NOMO-1 treated with dmso at 0.1 percent for 144 hours (cell line): ENCODE measurements at regions not wholly inside any gene's neighbourhood (a gene's known extent, or its start where the extent isn't known, plus 50 kb on each side); places are given as distances from the start of the nearest gene placed in this dataset.

Experiments used
- DNase-seq: peaks from one replicate; lab custom pipeline; 2025; ENCODE audit not compliant: unreplicated experiment; lab: John Stamatoyannopoulos, UW

- no peak for DNase-seq
Observed at GRCh38 chr9:38315085-38315595, 77.4 kb upstream of the ALDH1B1 start.

- no peak for DNase-seq
Observed at GRCh38 chr9:38313421-38313820, 79.1 kb upstream of the ALDH1B1 start.

- DNase-seq: no peak
Observed at GRCh38 chr9:38312406-38312805, 80.1 kb upstream of the ALDH1B1 start.

GRCh38 chr9:38311382-38312270 lies 80.9 kb upstream of the ALDH1B1 start:
- DNase-seq: no peak

- no peak for DNase-seq
Observed at GRCh38 chr9:38309324-38310195, 82.9 kb upstream of the ALDH1B1 start.

GRCh38 chr9:38308136-38308535 lies 84.4 kb upstream of the ALDH1B1 start:
- no peak for DNase-seq

- no peak for DNase-seq
Observed at GRCh38 chr9:38306899-38307298, 85.6 kb upstream of the ALDH1B1 start.

GRCh38 chr9:38305582-38305981 lies 86.9 kb upstream of the ALDH1B1 start:
- DNase-seq: no peak

GRCh38 chr9:38301376-38302106 lies 91.0 kb upstream of the ALDH1B1 start:
- DNase-seq: no peak

GRCh38 chr9:38299856-38300255 lies 92.6 kb upstream of the ALDH1B1 start:
- no peak for DNase-seq

GRCh38 chr9:38298904-38299303 lies 93.6 kb upstream of the ALDH1B1 start:
- no peak for DNase-seq

GRCh38 chr9:38298503-38298902 lies 94.0 kb upstream of the ALDH1B1 start:
- no peak for DNase-seq

GRCh38 chr9:38296807-38297206 lies 95.7 kb upstream of the ALDH1B1 start:
- DNase-seq: no peak

- no peak for DNase-seq
Observed at GRCh38 chr9:38295764-38296163, 96.7 kb upstream of the ALDH1B1 start.

- DNase-seq: no peak
Observed at GRCh38 chr9:38294220-38294960, 98.1 kb upstream of the ALDH1B1 start.

- no peak for DNase-seq
Observed at GRCh38 chr9:38293022-38293421, 99.5 kb upstream of the ALDH1B1 start.

GRCh38 chr9:38292480-38292879 lies 100.0 kb upstream of the ALDH1B1 start:
- DNase-seq: no peak

GRCh38 chr9:38289866-38290245 lies 102.6 kb upstream of the ALDH1B1 start:
- DNase-seq: no peak

- no peak for DNase-seq
Observed at GRCh38 chr9:38289236-38289865, 103.2 kb upstream of the ALDH1B1 start.

GRCh38 chr9:38288502-38288901 lies 104.0 kb upstream of the ALDH1B1 start:
- DNase-seq: no peak
